GM23248 (cell line): ENCODE measurements at regions not wholly inside any gene's neighbourhood (a gene's known extent, or its start where the extent isn't known, plus 50 kb on each side); places are given as distances from the start of the nearest gene placed in this dataset.

Experiments
- EZH2 ChIP-seq: fragments of 200-600 bp; sonication (generic); IDR thresholded peaks from 2 replicates; pipeline ENCODE4 v1.6.1; 2018; ENCODE audit warnings: antibody characterized with exemption, mild to moderate bottlenecking; ENCODE audit not compliant: insufficient read depth, poor library complexity, severe bottlenecking
- EZH2phosphoT487 ChIP-seq: fragments of 200-600 bp; sonication (generic); IDR thresholded peaks from 2 replicates; pipeline ENCODE4 v1.6.1; 2018; ENCODE audit warnings: antibody characterized with exemption, moderate library complexity, mild to moderate bottlenecking, low read depth; ENCODE audit not compliant: insufficient read depth

- TF ChIP-seq EZH2 (no peak), EZH2phosphoT487 (no peak)
Measured at GRCh38 chr7:131231381-131232220, 96.1 kb upstream of the MKLN1 start.
